WTC11 (cell line): ENCODE measurements at regions not wholly inside any gene's neighbourhood (a gene's known extent, or its start where the extent isn't known, plus 50 kb on each side); places are given as distances from the start of the nearest gene placed in this dataset.

Experiments
- CREB1 ChIP-seq: sonication (generic); formaldehyde crosslinking; IDR thresholded peaks from 2 replicates; pipeline ENCODE4 v1.8.0; 2023; ENCODE audit warnings: mild to moderate bottlenecking, missing genetic modification reagents
- CREM ChIP-seq: sonication (generic); formaldehyde crosslinking; IDR thresholded peaks from 2 replicates; pipeline ENCODE4 v1.8.1; 2022; ENCODE audit warnings: mild to moderate bottlenecking, missing genetic modification reagents, moderate library complexity
- ESRRA ChIP-seq: sonication (generic); formaldehyde crosslinking; IDR thresholded peaks from 2 replicates; pipeline ENCODE4 v1.8.1; 2022; ENCODE audit warnings: mild to moderate bottlenecking, missing genetic modification reagents, borderline replicate concordance
- FOXJ3 ChIP-seq: sonication (generic); formaldehyde crosslinking; IDR thresholded peaks from 2 replicates; pipeline ENCODE4 v1.9.0; 2021; ENCODE audit warnings: missing genetic modification reagents, mild to moderate bottlenecking, borderline replicate concordance
- NR2C2 ChIP-seq: sonication (generic); formaldehyde crosslinking; IDR thresholded peaks from 2 replicates; pipeline ENCODE4 v1.8.0; 2022; ENCODE audit warnings: mild to moderate bottlenecking, missing genetic modification reagents
- TCF7 ChIP-seq: sonication (generic); formaldehyde crosslinking; IDR thresholded peaks from 2 replicates; pipeline ENCODE4 v1.8.0; 2022; ENCODE audit warnings: mild to moderate bottlenecking, low read depth, missing genetic modification reagents, moderate library complexity
- TEAD4 ChIP-seq: sonication (generic); formaldehyde crosslinking; IDR thresholded peaks from 2 replicates; pipeline ENCODE4 v1.8.0; 2022; ENCODE audit warnings: mild to moderate bottlenecking, missing genetic modification reagents
- TF ChIP-seq, protein P1 (sequence below): fragments of 200-600 bp; IDR thresholded peaks from 2 replicates; pipeline ENCODE4 v1.8.0; 2022; ENCODE audit warnings: antibody characterized with exemption
- TF ChIP-seq, protein P2 (sequence below): sonication (generic); formaldehyde crosslinking; IDR thresholded peaks from 2 replicates; pipeline ENCODE4 v1.8.1; 2023; ENCODE audit warnings: mild to moderate bottlenecking, missing genetic modification reagents, moderate library complexity
- TF ChIP-seq, protein P3 (sequence below): sonication (generic); formaldehyde crosslinking; IDR thresholded peaks from 2 replicates; pipeline ENCODE4 v1.8.0; 2022; ENCODE audit warnings: mild to moderate bottlenecking, missing genetic modification reagents
- TF ChIP-seq, protein P4 (sequence below): fragments of 250-450 bp; sonication (Bioruptor Pico); IDR thresholded peaks from 2 replicates; pipeline ENCODE4 v1.9.0; 2021; ENCODE audit warnings: mild to moderate bottlenecking
- TF ChIP-seq, protein P5 (sequence below): sonication (generic); formaldehyde crosslinking; IDR thresholded peaks from 2 replicates; pipeline ENCODE4 v1.8.1; 2022; ENCODE audit warnings: low read depth, missing genetic modification reagents, borderline replicate concordance

DNA sequence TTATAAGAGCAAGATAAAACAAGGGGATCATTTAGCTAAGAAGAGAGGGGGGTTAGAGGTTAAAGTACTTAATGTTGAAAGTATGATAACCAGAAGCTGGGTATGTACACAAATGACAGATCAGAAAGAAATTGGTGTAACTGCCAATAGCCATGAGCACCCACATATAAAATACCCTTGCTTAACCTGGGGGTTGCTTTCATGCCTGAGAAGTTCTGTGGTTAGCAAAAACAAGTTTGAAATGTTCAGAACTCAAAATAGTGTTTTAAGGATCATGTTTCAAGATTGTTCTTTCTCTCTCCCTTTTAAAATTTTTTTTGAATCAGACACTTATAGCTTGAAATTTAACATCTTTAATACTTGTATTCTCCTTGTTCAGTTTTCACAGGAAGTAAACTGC, 321.4 kb upstream of the GBE1 start:
- TF ChIP-seq FOXJ3 (CRISPR knock-in tag), result no peak
- TF ChIP-seq, protein P1, sequence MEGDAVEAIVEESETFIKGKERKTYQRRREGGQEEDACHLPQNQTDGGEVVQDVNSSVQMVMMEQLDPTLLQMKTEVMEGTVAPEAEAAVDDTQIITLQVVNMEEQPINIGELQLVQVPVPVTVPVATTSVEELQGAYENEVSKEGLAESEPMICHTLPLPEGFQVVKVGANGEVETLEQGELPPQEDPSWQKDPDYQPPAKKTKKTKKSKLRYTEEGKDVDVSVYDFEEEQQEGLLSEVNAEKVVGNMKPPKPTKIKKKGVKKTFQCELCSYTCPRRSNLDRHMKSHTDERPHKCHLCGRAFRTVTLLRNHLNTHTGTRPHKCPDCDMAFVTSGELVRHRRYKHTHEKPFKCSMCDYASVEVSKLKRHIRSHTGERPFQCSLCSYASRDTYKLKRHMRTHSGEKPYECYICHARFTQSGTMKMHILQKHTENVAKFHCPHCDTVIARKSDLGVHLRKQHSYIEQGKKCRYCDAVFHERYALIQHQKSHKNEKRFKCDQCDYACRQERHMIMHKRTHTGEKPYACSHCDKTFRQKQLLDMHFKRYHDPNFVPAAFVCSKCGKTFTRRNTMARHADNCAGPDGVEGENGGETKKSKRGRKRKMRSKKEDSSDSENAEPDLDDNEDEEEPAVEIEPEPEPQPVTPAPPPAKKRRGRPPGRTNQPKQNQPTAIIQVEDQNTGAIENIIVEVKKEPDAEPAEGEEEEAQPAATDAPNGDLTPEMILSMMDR, result no peak
- TF ChIP-seq, protein P2, sequence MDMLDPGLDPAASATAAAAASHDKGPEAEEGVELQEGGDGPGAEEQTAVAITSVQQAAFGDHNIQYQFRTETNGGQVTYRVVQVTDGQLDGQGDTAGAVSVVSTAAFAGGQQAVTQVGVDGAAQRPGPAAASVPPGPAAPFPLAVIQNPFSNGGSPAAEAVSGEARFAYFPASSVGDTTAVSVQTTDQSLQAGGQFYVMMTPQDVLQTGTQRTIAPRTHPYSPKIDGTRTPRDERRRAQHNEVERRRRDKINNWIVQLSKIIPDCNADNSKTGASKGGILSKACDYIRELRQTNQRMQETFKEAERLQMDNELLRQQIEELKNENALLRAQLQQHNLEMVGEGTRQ (CRISPR knock-in tag), result no peak
- no peak for TF ChIP-seq TEAD4
- TF ChIP-seq, protein P3, sequence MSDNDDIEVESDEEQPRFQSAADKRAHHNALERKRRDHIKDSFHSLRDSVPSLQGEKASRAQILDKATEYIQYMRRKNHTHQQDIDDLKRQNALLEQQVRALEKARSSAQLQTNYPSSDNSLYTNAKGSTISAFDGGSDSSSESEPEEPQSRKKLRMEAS (CRISPR knock-in tag), result no peak
- TF ChIP-seq, protein P4, sequence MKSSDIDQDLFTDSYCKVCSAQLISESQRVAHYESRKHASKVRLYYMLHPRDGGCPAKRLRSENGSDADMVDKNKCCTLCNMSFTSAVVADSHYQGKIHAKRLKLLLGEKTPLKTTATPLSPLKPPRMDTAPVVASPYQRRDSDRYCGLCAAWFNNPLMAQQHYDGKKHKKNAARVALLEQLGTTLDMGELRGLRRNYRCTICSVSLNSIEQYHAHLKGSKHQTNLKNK (CRISPR knock-in tag), result no peak
- no peak for TF ChIP-seq NR2C2
- no peak for TF ChIP-seq CREM (CRISPR knock-in tag)
- TF ChIP-seq, protein P5, sequence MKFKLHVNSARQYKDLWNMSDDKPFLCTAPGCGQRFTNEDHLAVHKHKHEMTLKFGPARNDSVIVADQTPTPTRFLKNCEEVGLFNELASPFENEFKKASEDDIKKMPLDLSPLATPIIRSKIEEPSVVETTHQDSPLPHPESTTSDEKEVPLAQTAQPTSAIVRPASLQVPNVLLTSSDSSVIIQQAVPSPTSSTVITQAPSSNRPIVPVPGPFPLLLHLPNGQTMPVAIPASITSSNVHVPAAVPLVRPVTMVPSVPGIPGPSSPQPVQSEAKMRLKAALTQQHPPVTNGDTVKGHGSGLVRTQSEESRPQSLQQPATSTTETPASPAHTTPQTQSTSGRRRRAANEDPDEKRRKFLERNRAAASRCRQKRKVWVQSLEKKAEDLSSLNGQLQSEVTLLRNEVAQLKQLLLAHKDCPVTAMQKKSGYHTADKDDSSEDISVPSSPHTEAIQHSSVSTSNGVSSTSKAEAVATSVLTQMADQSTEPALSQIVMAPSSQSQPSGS (CRISPR knock-in tag), result no peak
- no peak for TF ChIP-seq TCF7 (CRISPR knock-in tag)
- no peak for TF ChIP-seq ESRRA (CRISPR knock-in tag)
- no peak for TF ChIP-seq CREB1 (CRISPR knock-in tag)
